Neutrophil (primary cell): ENCODE measurements at regions not wholly inside any gene's neighbourhood (a gene's known extent, or its start where the extent isn't known, plus 50 kb on each side); places are given as distances from the start of the nearest gene placed in this dataset.

Experiments used
- H3K27ac ChIP-seq: fragments of 200-600 bp; sonication (generic); 2 replicates; pipeline ENCODE4 v1.5.1; 2016; ENCODE audit warnings: mild to moderate bottlenecking, moderate library complexity
- H3K27me3 ChIP-seq: fragments of 200-600 bp; sonication (generic); 2 replicates; pipeline ENCODE4 v1.6.0; 2016; ENCODE audit warnings: mild to moderate bottlenecking
- H3K36me3 ChIP-seq: fragments of 200-600 bp; sonication (generic); 2 replicates; pipeline ENCODE4 v1.5.1; 2017
- H3K4me1 ChIP-seq, 2 experiments: fragments of 200-600 bp in 1 of 2; sonication (generic) in 1 of 2; 1 replicate in 1 of 2; 2 replicates in 1 of 2; pipeline versions ENCODE4 v1.5.1 to v1.6.1; 2013 to 2016; ENCODE audit warnings: low read depth in 1 of 2, low read length in 1 of 2, mild to moderate bottlenecking in 1 of 2, moderate library complexity in 1 of 2; ENCODE audit not compliant: control insufficient read depth in 1 of 2, insufficient read depth in 1 of 2
- H3K4me3 ChIP-seq, 2 experiments: fragments of 200-600 bp in 1 of 2; sonication (generic) in 1 of 2; 1 replicate in 1 of 2; 2 replicates in 1 of 2; pipeline ENCODE4 v1.5.1; 2013 to 2016; ENCODE audit warnings: low read depth in 1 of 2, low read length in 1 of 2, mild to moderate bottlenecking in 1 of 2, moderate library complexity in 1 of 2
- H3K9me3 ChIP-seq: fragments of 200-600 bp; sonication (generic); 2 replicates; pipeline ENCODE4 v1.5.1; 2016
- TF ChIP-seq, protein P1 (sequence below): fragments of 200-600 bp; sonication (generic); IDR thresholded peaks from 2 replicates; pipeline ENCODE4 v1.5.1; 2016; ENCODE audit warnings: antibody characterized with exemption

- Histone ChIP-seq H3K9me3 (no peaks in the 10 kb centered on the region), H3K27me3 (no peaks in the 10 kb centered on the region), H3K36me3 (no peaks in the 10 kb centered on the region), H3K4me1 (no peaks in the 10 kb centered on the region), H3K4me3 (no peak overlapping the region), H3K27ac (no peak overlapping the region)
- TF ChIP-seq, protein P1, sequence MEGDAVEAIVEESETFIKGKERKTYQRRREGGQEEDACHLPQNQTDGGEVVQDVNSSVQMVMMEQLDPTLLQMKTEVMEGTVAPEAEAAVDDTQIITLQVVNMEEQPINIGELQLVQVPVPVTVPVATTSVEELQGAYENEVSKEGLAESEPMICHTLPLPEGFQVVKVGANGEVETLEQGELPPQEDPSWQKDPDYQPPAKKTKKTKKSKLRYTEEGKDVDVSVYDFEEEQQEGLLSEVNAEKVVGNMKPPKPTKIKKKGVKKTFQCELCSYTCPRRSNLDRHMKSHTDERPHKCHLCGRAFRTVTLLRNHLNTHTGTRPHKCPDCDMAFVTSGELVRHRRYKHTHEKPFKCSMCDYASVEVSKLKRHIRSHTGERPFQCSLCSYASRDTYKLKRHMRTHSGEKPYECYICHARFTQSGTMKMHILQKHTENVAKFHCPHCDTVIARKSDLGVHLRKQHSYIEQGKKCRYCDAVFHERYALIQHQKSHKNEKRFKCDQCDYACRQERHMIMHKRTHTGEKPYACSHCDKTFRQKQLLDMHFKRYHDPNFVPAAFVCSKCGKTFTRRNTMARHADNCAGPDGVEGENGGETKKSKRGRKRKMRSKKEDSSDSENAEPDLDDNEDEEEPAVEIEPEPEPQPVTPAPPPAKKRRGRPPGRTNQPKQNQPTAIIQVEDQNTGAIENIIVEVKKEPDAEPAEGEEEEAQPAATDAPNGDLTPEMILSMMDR: no peak
Measured at GRCh38 chr9:105846825-105847224, 152.5 kb downstream of the TMEM38B start.

GRCh38 chr9:105850852-105851500, 156.6 kb downstream of the TMEM38B start:
- H3K36me3 ChIP-seq: no peaks in the 10 kb centered on the region
- no peaks in the 10 kb centered on the region for H3K4me1 ChIP-seq
- H3K27me3 ChIP-seq: no peaks in the 10 kb centered on the region
- no peak overlapping the region for H3K27ac ChIP-seq
- no peak overlapping the region for H3K4me3 ChIP-seq
- TF ChIP-seq, protein P1: no peak
- H3K9me3 ChIP-seq: no peaks in the 10 kb centered on the region

DNA sequence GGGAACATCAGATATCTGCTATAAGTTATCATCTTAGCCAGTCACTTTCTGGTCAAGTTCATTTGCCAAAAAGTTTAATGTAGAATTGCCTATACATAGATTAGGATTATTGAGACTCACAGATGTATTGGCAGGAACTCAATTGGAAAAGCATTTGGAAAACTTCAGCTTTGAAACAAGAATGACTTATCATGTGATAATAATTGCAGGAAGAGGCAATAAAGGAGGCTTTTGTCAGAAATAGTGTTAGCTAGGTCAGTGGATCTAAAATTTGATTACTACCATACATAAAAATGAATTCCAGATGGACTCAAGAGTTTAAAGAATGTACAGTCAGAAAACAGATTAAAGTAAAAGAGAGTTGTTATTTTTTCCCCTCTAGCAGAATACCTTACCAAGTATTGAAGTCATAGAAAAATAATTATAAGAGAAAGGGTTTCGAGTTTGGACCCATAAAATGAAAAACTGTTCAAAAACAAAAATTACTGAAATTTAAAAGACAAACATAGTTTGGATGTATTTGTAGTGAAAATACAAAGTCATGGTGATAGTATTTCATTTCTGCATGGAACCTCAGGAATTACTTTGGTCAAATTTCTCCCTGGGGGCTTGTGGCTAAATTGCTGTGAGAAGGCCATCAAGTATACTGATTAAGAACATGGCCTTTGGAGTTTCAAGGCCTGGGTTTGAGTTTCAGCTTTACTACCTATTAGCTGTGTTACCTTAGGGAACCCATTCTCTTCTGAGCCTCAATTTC, 159.9 kb downstream of the TMEM38B start:
- Histone ChIP-seq H3K9me3 (no peaks in the 10 kb centered on the region), H3K27ac (no peak overlapping the region), H3K27me3 (no peaks in the 10 kb centered on the region), H3K36me3 (no peaks in the 10 kb centered on the region), H3K4me1 (no peaks in the 10 kb centered on the region), H3K4me3 (no peak overlapping the region)
- TF ChIP-seq, protein P1: no peak

GRCh38 chr9:105854783-105855724, 160.7 kb downstream of the TMEM38B start:
- TF ChIP-seq, protein P1: no peak
- no peaks in the 10 kb centered on the region for H3K4me1 ChIP-seq

DNA sequence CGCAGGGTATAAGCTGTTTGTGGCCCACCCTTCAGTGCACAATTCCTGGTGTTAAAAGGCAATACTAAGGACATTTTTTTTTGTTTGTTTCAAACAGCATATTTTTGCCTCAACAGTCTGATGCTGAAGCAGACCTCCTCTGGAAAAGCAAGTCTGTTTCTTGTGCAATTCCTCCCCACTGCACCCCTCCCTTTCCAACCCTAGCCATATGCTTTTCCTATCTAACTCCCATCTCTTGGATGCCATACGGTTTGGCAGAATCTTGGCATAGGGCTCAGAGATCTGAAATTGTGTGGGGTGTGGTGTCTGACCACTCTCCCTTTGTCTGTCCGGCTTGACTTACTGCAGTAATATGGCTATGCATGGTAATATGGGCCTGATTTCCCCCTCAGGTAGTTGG, 161.6 kb downstream of the TMEM38B start:
- no peaks in the 10 kb centered on the region for H3K36me3 ChIP-seq

More at GRCh38 chr9:105854783-105855724, 160.7 kb downstream of the TMEM38B start:
- no peaks in the 10 kb centered on the region for H3K9me3 ChIP-seq
- no peak overlapping the region for H3K27ac ChIP-seq
- H3K4me3 ChIP-seq: no peak overlapping the region
- H3K27me3 ChIP-seq: no peaks in the 10 kb centered on the region
- H3K36me3 ChIP-seq: no peaks in the 10 kb centered on the region

More for the DNA sequence above, 161.6 kb downstream of the TMEM38B start:
- H3K27me3 ChIP-seq: no peaks in the 10 kb centered on the region
- no peak overlapping the region for H3K27ac ChIP-seq
- no peaks in the 10 kb centered on the region for H3K9me3 ChIP-seq
- no peaks in the 10 kb centered on the region for H3K4me1 ChIP-seq
- TF ChIP-seq, protein P1: no peak
- H3K4me3 ChIP-seq: no peak overlapping the region
